ENCODE measurements at regions not wholly inside any gene's neighbourhood (a gene's known extent, or its start where the extent isn't known, plus 50 kb on each side); places are given as distances from the start of the nearest gene placed in this dataset.
"Not testable (repeated sequence)": the region's sequence is repeated elsewhere in the genome, so short reads cannot be mapped to it uniquely, and the experiment has no call there.

DNA sequence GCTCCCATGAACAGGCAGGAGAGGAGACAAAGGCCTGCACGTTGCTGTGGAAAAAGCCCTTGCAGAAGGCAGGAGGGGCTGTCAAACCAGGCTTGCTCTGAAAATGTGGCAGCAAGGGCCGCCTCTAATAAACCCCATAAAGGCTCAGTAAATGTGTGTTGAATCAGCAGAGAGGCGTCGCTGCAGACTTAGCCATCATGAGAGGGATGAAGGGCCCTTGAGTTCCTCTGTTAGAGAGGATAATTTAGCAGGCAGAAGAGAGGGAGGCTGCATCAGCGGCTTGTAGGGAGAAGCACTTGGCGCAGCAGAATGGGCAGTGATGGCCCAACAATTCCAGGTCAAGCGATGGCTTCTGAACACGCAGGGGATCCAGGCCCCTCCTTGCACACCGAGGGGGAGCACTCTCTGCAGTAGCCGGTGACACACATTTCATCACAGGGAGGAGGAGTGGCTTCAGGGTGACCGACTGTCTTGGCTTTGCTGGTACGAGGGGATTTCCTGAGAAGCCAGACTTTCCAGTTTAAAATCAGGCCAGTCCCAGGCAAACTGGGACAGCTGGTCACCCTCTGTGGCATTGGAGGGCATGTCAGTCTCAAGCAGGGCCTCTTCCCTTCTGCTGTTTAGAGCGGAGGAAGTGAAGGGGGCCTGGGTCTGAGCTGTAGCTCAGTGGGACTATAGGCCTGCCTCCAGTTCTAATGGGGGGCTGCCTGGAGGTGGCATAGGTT, 61.0 kb upstream of the XIAP start:
- DNase-seq (ENCODE audit: low read depth, low spot score); H3K36me3 ChIP-seq (ENCODE audit: control insufficient read depth in 2 of 2, extremely low read depth in 1 of 2, insufficient read depth in 2 of 2, low read length in 2 of 2); H4K20me1 ChIP-seq (ENCODE audit: control insufficient read depth, extremely low read depth, insufficient read depth, low read length); H3K27ac ChIP-seq (ENCODE audit: control insufficient read depth, insufficient read depth, low read length); H3K27me3 ChIP-seq (ENCODE audit: control insufficient read depth, extremely low read depth, insufficient read depth, low read length); dilution Hi-C loops (cut with MboI; ENCODE audit: extremely low pct_ligation_motif_present, low sequenced_read_pairs); H3K9me3 ChIP-seq (ENCODE audit: control insufficient read depth, low read depth, low read length); H2AFZ ChIP-seq (ENCODE audit: control insufficient read depth, low read length); FAIRE-seq; H3K4me1 ChIP-seq (ENCODE audit: control insufficient read depth, extremely low read depth, insufficient read depth, low read length); H3K9me1 ChIP-seq (ENCODE audit: control insufficient read depth, extremely low read depth, insufficient read depth, low read length); H3K4me3 ChIP-seq (ENCODE audit: control insufficient read depth in 2 of 3, extremely low read depth in 1 of 3, insufficient read depth in 2 of 3, low read depth in 1 of 3, low read length in 3 of 3); H3K79me2 ChIP-seq (ENCODE audit: control insufficient read depth, insufficient read depth, low read length); H3K4me2 ChIP-seq (ENCODE audit: control insufficient read depth, extremely low read depth, insufficient read depth, low read depth, low read length); H3K9ac ChIP-seq (ENCODE audit: control insufficient read depth, extremely low read depth, insufficient read depth, low read length): not testable (repeated sequence)

GRCh38 chrX:123801901-123802300, 58.0 kb upstream of the XIAP start:
- H2AFZ ChIP-seq (ENCODE audit: control insufficient read depth, low read length), result no peak overlapping the region
- no peaks in the 10 kb centered on the region for H3K27me3 ChIP-seq (ENCODE audit: control insufficient read depth, extremely low read depth, insufficient read depth, low read length)
- no peaks in the 10 kb centered on the region for H3K36me3 ChIP-seq (ENCODE audit: control insufficient read depth in 2 of 2, extremely low read depth in 1 of 2, insufficient read depth in 2 of 2, low read length in 2 of 2)
- H3K9ac ChIP-seq (ENCODE audit: control insufficient read depth, extremely low read depth, insufficient read depth, low read length), result no peak overlapping the region
- FAIRE-seq (no peak), DNase-seq (ENCODE audit: low read depth, low spot score) (no peak)
- TF ChIP-seq, protein P1, sequence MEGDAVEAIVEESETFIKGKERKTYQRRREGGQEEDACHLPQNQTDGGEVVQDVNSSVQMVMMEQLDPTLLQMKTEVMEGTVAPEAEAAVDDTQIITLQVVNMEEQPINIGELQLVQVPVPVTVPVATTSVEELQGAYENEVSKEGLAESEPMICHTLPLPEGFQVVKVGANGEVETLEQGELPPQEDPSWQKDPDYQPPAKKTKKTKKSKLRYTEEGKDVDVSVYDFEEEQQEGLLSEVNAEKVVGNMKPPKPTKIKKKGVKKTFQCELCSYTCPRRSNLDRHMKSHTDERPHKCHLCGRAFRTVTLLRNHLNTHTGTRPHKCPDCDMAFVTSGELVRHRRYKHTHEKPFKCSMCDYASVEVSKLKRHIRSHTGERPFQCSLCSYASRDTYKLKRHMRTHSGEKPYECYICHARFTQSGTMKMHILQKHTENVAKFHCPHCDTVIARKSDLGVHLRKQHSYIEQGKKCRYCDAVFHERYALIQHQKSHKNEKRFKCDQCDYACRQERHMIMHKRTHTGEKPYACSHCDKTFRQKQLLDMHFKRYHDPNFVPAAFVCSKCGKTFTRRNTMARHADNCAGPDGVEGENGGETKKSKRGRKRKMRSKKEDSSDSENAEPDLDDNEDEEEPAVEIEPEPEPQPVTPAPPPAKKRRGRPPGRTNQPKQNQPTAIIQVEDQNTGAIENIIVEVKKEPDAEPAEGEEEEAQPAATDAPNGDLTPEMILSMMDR (optimal IDR thresholded peaks at IDR 0.05 in 1 of 3, IDR thresholded peaks at IDR 0.05 in 1 of 3, conservative IDR thresholded peaks at IDR 0.05 in 1 of 3; ENCODE audit: extremely low read depth in 1 of 3, insufficient read depth in 2 of 3, low read length in 3 of 3), result no peak
- no peak for TF ChIP-seq EZH2 (IDR thresholded peaks at IDR 0.05; ENCODE audit: low read length)
- H3K79me2 ChIP-seq (ENCODE audit: control insufficient read depth, insufficient read depth, low read length), result no peaks in the 10 kb centered on the region
- no peaks in the 10 kb centered on the region for H3K9me3 ChIP-seq (ENCODE audit: control insufficient read depth, low read depth, low read length)
- no peaks in the 10 kb centered on the region for H3K9me1 ChIP-seq (ENCODE audit: control insufficient read depth, extremely low read depth, insufficient read depth, low read length)
- dilution Hi-C loops (cut with MboI; ENCODE audit: extremely low pct_ligation_motif_present, low sequenced_read_pairs), result no loop called here
- peaks cover 5% of the 10 kb centered on the region for H3K4me1 ChIP-seq (ENCODE audit: control insufficient read depth, extremely low read depth, insufficient read depth, low read length)
- H4K20me1 ChIP-seq (ENCODE audit: control insufficient read depth, extremely low read depth, insufficient read depth, low read length), result no peaks in the 10 kb centered on the region
- H3K27ac ChIP-seq (ENCODE audit: control insufficient read depth, insufficient read depth, low read length), result no peak overlapping the region
- H3K4me3 ChIP-seq (ENCODE audit: control insufficient read depth in 2 of 3, extremely low read depth in 1 of 3, insufficient read depth in 2 of 3, low read depth in 1 of 3, low read length in 3 of 3), result no peak overlapping the region
- no peak overlapping the region for H3K4me2 ChIP-seq (ENCODE audit: control insufficient read depth, extremely low read depth, insufficient read depth, low read depth, low read length)

Measured in keratinocyte (primary cell).